Stimulated activated CD4-positive, alpha-beta T cell treated with anti-CD3 and anti-CD28 coated beads, Interleukin-4, amount 100 ng/mL, for 48 hours (primary cell): ENCODE measurements at regions not wholly inside any gene's neighbourhood (a gene's known extent, or its start where the extent isn't known, plus 50 kb on each side); places are given as distances from the start of the nearest gene placed in this dataset.

Experiments used
- DNase-seq, 2 donors: peaks; one replicate each; pipeline ENCODE4 v3.0.0-alpha.2; 2020; ENCODE audit warnings: low read depth in 2 of 2

DNA sequence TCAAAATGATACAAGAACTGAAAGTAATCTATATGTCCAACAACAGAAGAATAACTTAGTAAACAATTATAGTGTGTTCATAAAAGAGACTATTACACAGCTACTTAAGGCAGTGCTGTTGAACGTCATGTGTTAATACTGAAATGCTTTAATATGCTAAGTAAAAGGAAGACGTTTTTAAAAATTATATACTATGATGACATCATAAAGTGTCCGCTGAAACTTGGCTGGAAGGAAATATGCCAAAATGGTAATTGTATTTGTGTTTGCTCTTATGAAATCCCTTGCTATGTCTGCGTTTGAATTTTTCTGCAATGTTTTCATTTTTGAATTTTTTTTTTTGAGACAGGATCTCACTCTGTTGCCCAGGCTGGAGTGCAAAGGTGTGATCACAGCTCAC lies 679.3 kb downstream of the DHX35 start:
- no peak for DNase-seq

DNA sequence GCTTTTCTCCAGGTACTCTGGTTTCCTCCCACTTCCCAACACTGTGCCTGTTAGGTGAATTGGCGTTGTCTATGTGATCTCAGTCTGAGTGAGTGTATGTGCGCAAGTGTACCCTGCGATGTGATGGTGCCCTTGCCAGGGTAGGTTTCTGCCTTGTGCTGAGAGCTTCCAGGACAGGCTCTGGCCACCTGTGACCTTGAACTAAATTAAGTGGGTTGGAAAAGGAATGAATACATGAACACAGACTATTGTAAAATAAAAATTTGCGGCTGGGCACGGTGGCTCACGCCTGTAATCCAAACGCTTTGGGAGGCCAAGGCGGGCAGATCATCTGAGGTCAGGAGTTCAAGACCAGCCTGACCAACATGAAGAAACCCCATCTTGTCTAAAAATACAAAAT lies 678.0 kb downstream of the DHX35 start:
- no peak for DNase-seq

DNA sequence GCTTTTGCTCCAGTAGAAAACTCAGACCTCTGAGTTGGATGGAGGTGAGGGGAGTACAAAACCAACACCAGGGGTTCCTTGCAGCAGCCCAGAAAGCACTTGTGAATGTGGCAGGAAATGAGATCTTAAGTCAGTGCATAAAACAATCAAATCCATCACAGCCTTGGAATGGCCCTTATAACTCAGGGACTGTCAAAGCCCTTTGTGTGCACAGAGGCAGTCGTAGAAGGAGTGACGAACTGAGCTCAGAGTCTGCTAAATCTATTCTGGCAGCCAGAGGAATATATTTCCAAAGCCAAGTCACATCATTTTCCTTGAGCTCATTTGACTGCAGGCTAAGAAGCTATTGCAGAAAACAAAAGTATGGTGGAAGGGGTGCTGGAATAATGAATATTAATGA lies 676.6 kb downstream of the DHX35 start:
- no peak for DNase-seq

DNA sequence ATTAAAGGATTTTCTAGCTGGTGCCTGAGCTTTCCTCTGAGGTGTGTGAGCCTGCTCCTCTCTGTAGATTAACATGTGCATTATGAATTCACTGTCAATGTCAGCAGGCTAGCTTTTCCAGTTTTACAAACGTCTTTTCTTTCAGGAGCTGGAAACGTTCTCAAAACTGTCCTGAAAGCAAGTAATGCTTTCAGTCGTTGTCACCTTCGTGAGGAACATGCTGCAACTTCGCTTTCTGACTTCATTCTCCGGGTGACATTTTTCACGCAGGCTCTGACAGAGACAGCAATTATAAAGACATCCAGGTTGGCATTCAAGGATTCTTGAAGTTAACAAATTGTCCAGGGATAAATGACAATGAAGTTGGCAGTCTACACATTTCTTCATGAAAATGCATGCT lies 671.5 kb downstream of the DHX35 start:
- DNase-seq, result no peak

DNA sequence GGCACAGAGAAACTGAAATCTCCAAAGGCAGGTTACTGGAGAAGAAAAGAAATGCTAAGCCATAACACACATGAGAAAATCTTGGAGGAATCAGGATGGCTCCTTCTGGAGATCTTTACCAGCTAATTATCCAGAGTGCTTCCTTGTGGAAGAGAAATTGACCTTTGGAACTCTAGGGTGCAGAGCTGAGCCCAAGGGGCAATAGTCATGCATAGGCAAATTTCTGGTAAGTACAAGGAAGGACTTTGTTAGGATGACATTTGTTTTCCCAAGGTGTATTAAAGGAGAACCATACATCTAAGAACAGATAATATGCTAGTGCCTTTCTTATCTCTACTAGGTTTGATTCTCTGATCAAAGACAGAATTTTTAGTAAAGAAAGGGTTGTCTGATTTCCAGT lies 670.6 kb downstream of the DHX35 start:
- no peak for DNase-seq

DNA sequence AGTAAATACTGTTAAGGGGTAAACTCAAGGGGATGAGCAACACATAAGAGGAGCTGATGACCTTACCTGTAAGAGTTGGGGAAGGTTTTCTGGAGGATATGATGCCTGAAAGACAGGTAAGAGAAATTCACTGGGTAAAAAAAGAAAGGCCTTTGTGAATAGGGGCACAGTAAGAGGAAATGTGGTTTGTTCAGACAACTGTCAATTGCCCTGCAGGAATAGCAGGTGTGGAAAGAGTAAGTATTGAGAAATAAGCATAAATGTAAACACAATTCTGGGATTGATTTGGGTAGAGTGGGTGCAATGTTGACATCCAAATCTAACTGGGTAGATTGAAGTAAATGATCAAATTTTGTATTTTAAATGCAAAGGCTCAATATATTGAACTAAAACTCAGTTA lies 670.0 kb downstream of the DHX35 start:
- DNase-seq, result no peak

DNA sequence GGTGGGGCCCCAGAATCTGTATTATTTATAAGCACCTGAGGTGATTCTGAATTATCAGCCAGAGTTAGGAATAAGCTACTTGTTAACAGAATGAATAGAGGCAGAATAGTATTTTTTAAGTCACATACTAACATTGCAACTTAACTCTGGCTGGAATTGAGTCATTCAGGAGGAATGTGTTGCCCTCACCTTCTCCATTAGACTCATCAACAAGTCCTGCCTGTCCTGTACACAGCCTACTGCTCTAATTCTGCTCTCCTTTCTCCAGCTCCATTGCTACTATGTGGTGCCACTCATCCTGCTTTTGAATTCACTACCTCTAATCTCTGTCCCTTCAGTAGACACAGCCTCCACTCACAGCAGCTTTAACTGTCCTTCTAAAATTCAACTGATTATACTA lies 669.4 kb downstream of the DHX35 start:
- DNase-seq, result no peak

DNA sequence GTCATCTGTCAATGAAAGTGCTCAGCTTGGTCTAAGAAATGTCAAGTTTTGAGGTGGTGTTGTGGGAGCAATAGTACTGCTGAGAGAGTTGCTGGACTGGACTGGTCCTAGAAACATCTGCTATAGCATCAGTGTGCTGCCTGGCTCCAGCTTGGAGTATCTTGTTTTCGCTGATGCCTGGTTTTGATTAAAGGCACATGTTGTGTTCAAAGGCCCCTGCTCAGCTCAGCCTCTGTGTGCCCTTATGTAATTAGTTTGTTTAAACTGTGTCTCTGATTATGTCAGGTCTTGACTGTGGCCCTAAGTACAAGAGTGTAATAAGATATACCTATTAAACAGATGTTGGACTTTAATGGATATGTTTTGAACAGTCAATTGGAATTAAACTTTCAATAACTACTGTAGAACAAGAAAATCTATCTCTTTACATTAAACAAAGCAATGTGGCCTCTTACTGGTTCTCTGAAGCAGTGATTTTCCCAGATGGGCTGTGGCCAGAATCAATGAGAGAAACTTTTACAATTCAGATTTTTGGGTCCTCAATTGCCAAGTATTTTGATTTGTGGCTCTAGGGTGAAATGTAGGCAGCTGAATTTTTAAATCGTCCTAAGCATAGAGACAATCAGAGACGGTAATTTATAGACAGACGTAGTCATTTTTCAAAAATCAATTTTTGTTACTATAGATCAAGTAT lies 668.2 kb downstream of the DHX35 start:
- no peak for DNase-seq

DNA sequence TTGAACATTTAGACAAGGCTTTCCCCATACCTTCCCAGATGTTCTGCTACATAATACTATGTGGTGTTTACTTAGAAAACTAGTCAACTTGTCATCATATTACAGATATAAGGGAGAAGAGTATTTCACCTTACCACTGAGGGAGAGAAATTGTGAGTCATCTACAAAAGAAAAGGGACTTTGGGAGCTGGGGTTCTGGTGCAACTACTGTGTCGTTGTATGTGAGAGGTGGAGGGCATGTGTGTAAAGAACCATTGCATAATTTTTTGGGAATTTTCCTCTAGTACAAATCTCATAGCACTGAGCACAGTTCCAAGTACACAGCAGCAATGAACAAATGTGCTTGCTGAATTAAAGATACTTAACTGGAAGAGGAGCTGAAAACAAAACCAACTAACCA lies 665.6 kb downstream of the DHX35 start:
- DNase-seq, result no peak

DNA sequence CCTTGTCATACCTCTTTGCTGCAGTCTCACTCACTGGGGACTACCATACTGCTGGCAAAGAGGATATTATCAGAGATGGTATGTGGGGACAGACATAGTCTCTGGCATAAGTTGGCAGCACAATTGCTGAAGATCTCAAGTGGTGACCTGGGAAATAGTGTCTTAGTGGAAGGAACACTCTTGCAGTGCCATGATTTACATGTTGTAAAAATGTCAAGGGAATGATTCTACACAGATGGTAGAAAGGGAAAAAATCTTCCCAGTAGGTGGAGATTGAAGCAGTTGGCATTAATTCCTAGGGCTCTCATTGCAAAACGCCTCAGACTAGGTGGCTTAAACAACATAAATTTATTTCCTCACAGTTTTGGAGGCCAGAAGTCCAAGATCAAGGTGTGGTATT lies 662.2 kb downstream of the DHX35 start:
- DNase-seq, result no peak

DNA sequence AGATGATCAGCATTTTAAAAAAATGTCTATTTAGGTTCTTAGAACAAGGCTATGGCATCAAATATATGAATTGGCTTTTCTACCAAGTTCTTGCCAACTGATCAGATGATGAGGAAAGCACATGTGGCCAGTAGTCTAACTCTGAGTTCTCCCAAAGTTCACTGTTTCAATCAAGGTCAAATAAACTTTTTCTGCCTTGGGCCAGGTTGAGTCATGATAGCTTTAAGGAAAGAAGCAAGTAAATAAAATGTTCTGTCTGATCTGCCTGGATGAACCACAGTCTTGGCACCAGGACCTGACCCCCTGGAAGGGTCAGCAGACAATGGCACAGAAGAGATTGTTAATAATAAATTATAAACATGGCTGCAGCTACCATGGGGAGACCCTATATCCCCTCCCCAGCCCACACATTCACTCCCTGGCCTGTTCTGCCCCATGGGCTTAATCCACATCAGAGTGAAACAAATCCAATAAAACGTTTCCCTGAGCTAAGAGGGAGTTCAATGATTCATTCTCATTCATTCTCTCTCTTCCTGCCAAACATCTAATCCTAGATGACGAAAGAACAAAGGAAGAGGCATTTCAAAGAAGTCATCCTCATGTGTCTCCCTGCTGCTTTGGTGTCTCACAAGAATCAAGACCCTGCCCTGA lies 661.6 kb downstream of the DHX35 start:
- DNase-seq, result no peak

DNA sequence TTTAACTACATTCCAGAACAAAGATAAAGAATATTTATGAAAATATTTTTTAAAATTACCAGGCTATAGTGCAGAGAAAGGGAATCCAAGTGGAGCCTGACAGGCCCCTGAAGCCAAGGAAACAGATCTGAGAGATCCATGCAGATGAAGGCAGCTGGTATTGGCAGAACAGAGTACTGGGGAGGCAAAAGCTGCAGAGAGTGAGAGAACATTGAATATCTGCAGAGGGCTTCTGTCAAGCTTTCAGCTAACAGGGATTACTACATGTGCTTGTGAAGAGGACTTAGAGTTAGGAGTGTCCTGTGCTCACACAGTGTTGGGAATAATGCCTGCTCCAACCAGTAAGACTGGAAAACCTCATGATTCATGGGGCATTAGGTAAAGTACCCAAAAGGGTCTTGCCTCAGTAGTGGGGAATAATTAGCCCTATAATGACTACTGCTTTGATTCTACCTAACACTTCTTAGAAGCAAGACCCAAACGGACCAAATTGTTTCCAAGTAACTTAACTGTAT lies 657.2 kb downstream of the DHX35 start:
- no peak for DNase-seq

DNA sequence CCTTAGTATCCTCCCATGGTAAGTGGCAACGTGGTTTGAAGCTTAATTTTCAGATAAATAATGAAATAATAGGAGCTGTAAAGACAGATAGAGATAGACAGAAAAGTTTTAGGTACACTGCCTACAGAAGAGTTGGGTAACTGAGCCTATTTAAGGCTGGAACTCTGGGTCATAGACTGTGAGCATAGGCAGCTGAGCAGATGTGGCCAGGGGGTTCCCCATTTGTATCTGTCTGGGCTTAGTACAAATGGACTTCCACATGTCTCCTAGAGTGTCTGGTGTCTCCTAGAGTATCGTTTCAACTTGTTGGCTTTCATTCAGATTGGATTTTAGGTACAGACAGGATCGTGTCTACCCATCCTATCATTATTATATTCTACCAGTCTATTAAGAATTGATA lies 649.8 kb downstream of the DHX35 start:
- no peak for DNase-seq

DNA sequence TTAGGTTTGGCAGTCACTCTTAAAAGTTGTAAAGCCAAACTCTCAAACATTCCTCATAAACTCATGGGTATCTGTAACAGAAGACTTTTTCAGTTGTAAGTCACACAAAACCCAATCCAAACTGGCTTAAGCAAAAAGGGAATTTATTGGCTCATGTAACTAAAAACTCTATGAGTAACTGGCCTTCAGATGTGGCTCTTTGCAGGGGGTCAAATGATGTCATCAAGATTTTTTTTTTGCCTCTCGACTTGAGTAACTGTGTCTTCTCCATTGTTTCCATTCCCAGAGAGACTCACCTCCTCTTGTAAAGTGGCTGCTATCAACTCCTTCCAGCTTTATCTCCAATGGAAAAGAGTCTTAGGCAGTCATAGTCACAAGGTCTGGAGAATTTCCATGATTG lies 645.0 kb downstream of the DHX35 start:
- DNase-seq, result no peak

DNA sequence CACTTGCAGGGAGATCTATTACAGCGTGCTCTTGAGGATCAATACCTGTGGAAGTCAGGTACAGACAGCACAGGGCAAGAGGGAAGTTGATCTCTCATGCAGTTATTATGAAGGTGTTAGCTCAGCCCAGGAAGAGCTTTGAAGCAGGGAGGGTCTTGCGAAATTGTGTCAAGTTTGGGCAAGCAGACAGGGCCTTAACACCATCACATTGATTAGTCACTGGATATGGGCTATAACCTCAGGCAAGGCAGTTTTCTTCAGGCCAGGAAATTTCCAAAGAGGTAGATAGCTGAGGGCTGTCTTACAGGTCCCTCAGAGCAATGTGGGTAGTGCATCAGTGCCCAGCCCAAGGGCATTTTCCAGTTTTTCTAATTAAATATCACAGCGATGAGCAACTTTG lies 643.8 kb downstream of the DHX35 start:
- no peak for DNase-seq

DNA sequence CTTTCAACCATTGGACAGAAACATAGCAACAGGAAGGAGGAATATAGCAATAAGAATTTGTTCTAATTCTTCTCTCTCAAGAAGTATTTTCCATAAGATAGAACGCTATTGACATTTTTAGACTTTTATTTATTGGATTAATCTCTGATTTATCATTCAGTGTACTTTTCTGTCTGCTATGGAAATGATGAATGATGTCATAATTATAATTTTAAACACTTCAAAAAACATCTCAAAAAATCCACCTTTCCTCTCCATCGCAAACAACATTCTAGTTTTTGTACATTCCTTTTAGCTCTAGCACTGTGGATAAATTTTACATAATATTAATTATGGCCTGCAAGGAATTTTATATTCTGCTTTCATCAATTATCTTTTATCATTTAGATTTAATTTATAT lies 643.2 kb downstream of the DHX35 start:
- no peak for DNase-seq

DNA sequence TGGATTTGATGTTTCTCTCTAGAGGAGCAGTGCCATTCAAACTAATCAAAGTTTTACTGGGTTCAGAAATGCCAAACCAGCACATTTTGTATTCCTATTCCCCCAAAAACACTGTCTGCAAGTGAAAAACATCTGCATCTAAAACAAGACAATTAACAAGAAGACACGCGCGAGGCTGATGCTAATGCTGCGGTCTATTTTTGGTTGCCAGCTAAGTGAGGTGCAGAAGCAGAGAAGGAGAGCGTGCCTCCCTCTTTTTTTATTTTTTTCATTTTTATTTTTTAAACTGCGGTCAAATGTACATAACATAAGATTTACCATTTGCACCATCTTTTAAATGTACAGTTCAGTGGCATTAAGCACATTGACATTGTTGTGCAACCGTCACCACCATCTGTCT lies 641.1 kb downstream of the DHX35 start:
- DNase-seq, result no peak

DNA sequence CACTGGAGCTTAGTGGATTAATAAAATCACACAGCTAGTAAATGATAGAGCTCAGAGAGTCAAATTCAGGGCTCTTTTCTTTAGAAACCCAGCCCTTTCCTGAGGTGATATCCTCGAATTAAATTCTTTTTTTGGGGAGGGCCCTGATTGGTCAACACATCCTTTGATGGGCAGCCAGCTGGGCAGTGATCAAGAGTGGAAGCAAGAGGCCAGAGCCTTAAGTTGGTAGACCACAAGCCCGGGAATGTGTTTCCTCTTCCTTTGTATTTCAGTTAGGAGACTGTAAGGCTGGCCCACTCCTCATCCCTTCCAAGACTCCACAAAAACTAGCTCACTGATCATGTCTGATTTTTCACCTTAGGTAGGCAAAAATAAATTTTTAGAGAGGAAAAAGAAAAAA lies 640.5 kb downstream of the DHX35 start:
- no peak for DNase-seq

DNA sequence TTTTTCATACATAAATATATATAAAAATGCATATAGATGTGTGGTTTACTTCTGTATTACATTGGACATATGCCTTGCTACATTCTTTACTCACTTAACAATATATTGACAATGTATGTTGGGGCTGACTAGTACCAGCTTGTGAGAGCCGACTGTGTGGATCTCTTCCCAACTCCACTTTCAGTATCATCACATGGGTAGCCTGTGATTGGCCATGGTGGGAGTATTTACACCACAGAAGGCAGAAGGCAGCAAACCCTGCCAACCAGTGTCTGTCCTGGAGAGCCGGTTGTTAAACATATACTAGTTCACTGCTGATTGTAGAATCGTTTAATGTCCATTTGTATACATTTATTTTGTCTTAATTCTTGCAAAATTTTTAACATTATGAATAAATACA lies 638.7 kb downstream of the DHX35 start:
- DNase-seq, result no peak

DNA sequence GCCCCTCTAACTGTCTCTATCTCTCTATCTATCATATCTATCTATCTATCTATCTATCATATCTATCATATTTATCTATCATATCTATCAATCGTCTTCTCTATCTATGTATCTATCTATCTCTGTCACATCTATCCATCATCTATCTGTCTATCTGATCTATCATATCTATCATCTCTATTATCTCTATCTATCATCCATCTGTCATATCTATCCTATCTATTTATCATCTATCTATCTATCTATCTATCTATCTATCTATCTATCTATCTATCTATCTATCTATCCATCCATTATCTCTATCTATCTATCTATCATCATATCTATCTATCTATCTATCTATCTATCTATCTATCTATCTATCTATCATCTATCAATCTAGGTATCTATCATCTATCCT lies 638.0 kb downstream of the DHX35 start:
- no peak for DNase-seq

DNA sequence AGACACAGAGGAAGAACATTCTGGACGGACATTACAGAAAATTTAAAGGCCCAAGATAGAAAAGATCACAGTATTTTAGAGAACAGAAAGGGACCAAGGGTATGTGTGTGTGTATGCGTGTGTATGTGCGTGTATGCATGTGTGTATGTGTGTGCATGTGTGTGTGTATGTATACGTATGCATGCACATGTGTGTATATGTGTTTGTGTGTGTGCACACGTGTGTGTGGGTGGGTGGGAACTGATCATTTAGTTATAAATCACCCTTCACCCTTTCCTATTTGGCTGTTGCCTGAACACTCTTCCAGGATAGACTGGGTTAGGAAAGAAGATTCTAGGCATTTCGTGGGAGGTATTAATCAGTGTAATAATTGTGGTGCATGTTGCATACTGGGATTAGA lies 634.4 kb downstream of the DHX35 start:
- DNase-seq, result no peak

DNA sequence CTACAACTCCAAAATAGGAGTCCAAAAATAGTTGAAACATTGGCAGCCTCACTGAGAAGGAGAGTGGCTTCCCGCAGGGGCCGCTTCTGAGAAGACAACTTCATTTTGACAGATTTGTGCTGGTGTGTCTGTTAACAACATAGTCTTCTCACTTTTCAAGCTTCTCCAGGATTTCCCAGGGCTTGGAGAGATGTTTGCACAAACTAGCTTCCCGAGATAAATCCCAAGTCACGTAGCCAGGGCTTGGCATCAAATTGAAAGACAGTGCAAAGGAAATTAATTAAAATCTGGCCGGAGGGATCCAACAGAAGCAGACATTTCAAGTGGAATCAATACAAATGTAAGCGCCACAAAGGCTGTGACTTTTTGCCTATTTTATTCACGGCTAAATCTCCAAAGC lies 630.2 kb downstream of the DHX35 start:
- DNase-seq, result no peak

DNA sequence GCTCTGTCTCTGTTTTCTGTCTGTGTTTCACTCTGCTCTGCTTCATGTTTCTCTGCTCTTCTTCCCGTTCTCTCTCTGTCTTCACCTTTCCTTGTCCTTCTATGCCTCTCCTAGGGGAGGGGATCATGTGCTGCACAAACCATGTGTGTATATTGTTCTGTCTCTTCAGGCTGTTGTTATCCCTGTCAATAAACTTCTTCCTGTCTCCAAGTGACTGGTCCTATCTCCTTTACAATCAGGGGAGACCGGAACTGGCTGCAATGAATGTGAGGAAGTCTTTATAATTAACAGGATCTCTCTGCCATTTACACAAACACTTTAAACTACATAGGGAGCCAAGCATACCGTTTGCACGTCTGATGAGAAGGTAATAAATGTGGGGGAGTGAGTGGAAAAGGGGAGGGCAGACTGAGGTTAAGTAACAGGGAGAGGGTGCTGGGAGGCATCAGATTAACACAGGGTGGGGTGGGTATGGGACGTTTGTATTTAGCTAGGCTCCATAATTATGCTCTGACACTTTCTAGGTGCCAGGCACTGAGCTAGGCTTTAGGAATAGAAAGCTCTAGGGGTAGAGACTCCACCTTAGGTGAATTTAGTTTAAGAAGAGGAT lies 626.1 kb downstream of the DHX35 start:
- no peak for DNase-seq
